ENCODE measurements at regions not wholly inside any gene's neighbourhood (a gene's known extent, or its start where the extent isn't known, plus 50 kb on each side); places are given as distances from the start of the nearest gene placed in this dataset.
"Not testable (repeated sequence)": the region's sequence is repeated elsewhere in the genome, so short reads cannot be mapped to it uniquely, and the experiment has no call there.

GRCh38 chr4:187724456-187724855, 271.1 kb upstream of the ZFP42 start:
- H3K9me3 ChIP-seq = no peaks in the 10 kb centered on the region
- H3K4me1 ChIP-seq (ENCODE audit: low read depth) = no peaks in the 10 kb centered on the region
- intact Hi-C loops (cut with DNase I, micrococcal nuclease) = no loop called here
- no peak overlapping the region for H3K4me3 ChIP-seq
- DNase-seq (no peak), ATAC-seq (no peak)
- H3K36me3 ChIP-seq (ENCODE audit: low read depth) = no peaks in the 10 kb centered on the region
- TF ChIP-seq CTCF (IDR thresholded peaks at IDR 0.05) = no peak

- H3K4me1 ChIP-seq (ENCODE audit: low read depth) = no peaks in the 10 kb centered on the region
- no peak for TF ChIP-seq CTCF (IDR thresholded peaks at IDR 0.05)
- no peaks in the 10 kb centered on the region for H3K36me3 ChIP-seq (ENCODE audit: low read depth)
- ATAC-seq = no peak
- H3K9me3 ChIP-seq = no peaks in the 10 kb centered on the region
- no peak for DNase-seq
- no peak overlapping the region for H3K4me3 ChIP-seq
- intact Hi-C loops (cut with DNase I, micrococcal nuclease) = no loop called here
Measured at GRCh38 chr4:187726485-187726884, 269.1 kb upstream of the ZFP42 start.

- DNase-seq = no peak
- Histone ChIP-seq H3K9me3 (no peaks in the 10 kb centered on the region), H3K4me3 (no peak overlapping the region), H3K4me1 (ENCODE audit: low read depth) (no peaks in the 10 kb centered on the region), H3K36me3 (ENCODE audit: low read depth) (no peaks in the 10 kb centered on the region)
- intact Hi-C loops (cut with DNase I, micrococcal nuclease) = no loop called here
- no peak for ATAC-seq
- no peak for TF ChIP-seq CTCF (IDR thresholded peaks at IDR 0.05)
Measured at GRCh38 chr4:187732524-187732923, 263.0 kb upstream of the ZFP42 start.

GRCh38 chr4:187739771-187740170, 255.8 kb upstream of the ZFP42 start:
- Histone ChIP-seq H3K9me3 (peaks cover 16% of the 10 kb centered on the region), H3K4me3 (no peak overlapping the region), H3K4me1 (ENCODE audit: low read depth) (no peaks in the 10 kb centered on the region), H3K36me3 (ENCODE audit: low read depth) (no peaks in the 10 kb centered on the region)
- DNase-seq (no peak), ATAC-seq (no peak)
- TF ChIP-seq CTCF (IDR thresholded peaks at IDR 0.05) = no peak
- intact Hi-C loops (cut with DNase I, micrococcal nuclease) = no loop called here

- Histone ChIP-seq H3K4me1 (ENCODE audit: low read depth) (no peaks in the 10 kb centered on the region), H3K36me3 (ENCODE audit: low read depth) (no peaks in the 10 kb centered on the region), H3K9me3 (peaks cover 7% of the 10 kb centered on the region), H3K4me3 (no peak overlapping the region)
- no peak for DNase-seq
- TF ChIP-seq CTCF (IDR thresholded peaks at IDR 0.05) = no peak
- ATAC-seq = no peak
- intact Hi-C loops (cut with DNase I, micrococcal nuclease) = no loop called here
Measured at GRCh38 chr4:187744911-187745310, 250.7 kb upstream of the ZFP42 start.

- H3K4me1 ChIP-seq (ENCODE audit: low read depth); H3K36me3 ChIP-seq (ENCODE audit: low read depth); ATAC-seq; intact Hi-C loops (cut with DNase I, micrococcal nuclease); DNase-seq; H3K4me3 ChIP-seq: not testable (repeated sequence)
- peaks cover 11% of the 10 kb centered on the region for H3K9me3 ChIP-seq
Measured at GRCh38 chr4:187750652-187751051, 244.9 kb upstream of the ZFP42 start.
